Rectal smooth muscle tissue (tissue), 1 donor: ENCODE measurements at regions not wholly inside any gene's neighbourhood (a gene's known extent, or its start where the extent isn't known, plus 50 kb on each side); places are given as distances from the start of the nearest gene placed in this dataset.

Experiments used
- H3K27ac ChIP-seq: one replicate; pipeline ENCODE4 v1.7.0; 2013; ENCODE audit warnings: low read depth, low read length, inconsistent platforms
- H3K27me3 ChIP-seq: one replicate; pipeline ENCODE4 v1.7.0; 2013; ENCODE audit warnings: low read length; ENCODE audit not compliant: control insufficient read depth, insufficient read depth
- H3K36me3 ChIP-seq: one replicate; pipeline ENCODE4 v1.7.0; 2013; ENCODE audit warnings: low read length; ENCODE audit not compliant: control insufficient read depth, insufficient read depth
- H3K4me1 ChIP-seq: one replicate; pipeline ENCODE4 v1.7.0; 2013; ENCODE audit warnings: low read length; ENCODE audit not compliant: control insufficient read depth, insufficient read depth
- H3K4me3 ChIP-seq: one replicate; pipeline ENCODE4 v1.7.0; 2013; ENCODE audit warnings: low read length
- H3K9ac ChIP-seq: one replicate; pipeline ENCODE4 v1.7.0; 2013; ENCODE audit warnings: low read length

- H3K27ac ChIP-seq = no peak overlapping the region
- H3K27me3 ChIP-seq = no peaks in the 10 kb centered on the region
- no peak overlapping the region for H3K9ac ChIP-seq
- no peaks in the 10 kb centered on the region for H3K4me1 ChIP-seq
- no peaks in the 10 kb centered on the region for H3K36me3 ChIP-seq
- no peak overlapping the region for H3K4me3 ChIP-seq
Observed at GRCh38 chr2:215742021-215742420, 271.3 kb downstream of the MREG start.

GRCh38 chr2:215740071-215740470, 273.3 kb downstream of the MREG start:
- Histone ChIP-seq H3K9ac (no peak overlapping the region), H3K27ac (no peak overlapping the region), H3K27me3 (no peaks in the 10 kb centered on the region), H3K4me3 (no peak overlapping the region), H3K4me1 (no peaks in the 10 kb centered on the region), H3K36me3 (no peaks in the 10 kb centered on the region)

- Histone ChIP-seq H3K27ac (no peak overlapping the region), H3K27me3 (no peaks in the 10 kb centered on the region), H3K36me3 (no peaks in the 10 kb centered on the region), H3K4me3 (no peak overlapping the region), H3K9ac (no peak overlapping the region), H3K4me1 (no peaks in the 10 kb centered on the region)
Observed at GRCh38 chr2:215738351-215738750, 275.0 kb downstream of the MREG start.

- Histone ChIP-seq H3K4me1 (no peaks in the 10 kb centered on the region), H3K36me3 (no peaks in the 10 kb centered on the region), H3K9ac (no peak overlapping the region), H3K27ac (no peak overlapping the region), H3K27me3 (no peaks in the 10 kb centered on the region), H3K4me3 (no peak overlapping the region)
Observed at GRCh38 chr2:215737477-215737876, 275.9 kb downstream of the MREG start.

GRCh38 chr2:215736653-215737290, 276.6 kb downstream of the MREG start:
- Histone ChIP-seq H3K9ac (no peak overlapping the region), H3K4me3 (no peak overlapping the region), H3K27ac (no peak overlapping the region), H3K4me1 (no peaks in the 10 kb centered on the region), H3K27me3 (no peaks in the 10 kb centered on the region), H3K36me3 (no peaks in the 10 kb centered on the region)

- Histone ChIP-seq H3K36me3 (no peaks in the 10 kb centered on the region), H3K27me3 (no peaks in the 10 kb centered on the region), H3K4me3 (no peak overlapping the region), H3K27ac (no peak overlapping the region), H3K4me1 (no peaks in the 10 kb centered on the region), H3K9ac (no peak overlapping the region)
Observed at GRCh38 chr2:215731108-215731658, 282.2 kb downstream of the MREG start.

- Histone ChIP-seq H3K4me3 (no peak overlapping the region), H3K9ac (no peak overlapping the region), H3K4me1 (no peaks in the 10 kb centered on the region), H3K27me3 (no peaks in the 10 kb centered on the region), H3K27ac (no peak overlapping the region), H3K36me3 (no peaks in the 10 kb centered on the region)
Observed at GRCh38 chr2:215729985-215730620, 283.2 kb downstream of the MREG start.

- H3K27ac ChIP-seq = no peak overlapping the region
- no peaks in the 10 kb centered on the region for H3K4me1 ChIP-seq
- no peak overlapping the region for H3K4me3 ChIP-seq
- no peaks in the 10 kb centered on the region for H3K36me3 ChIP-seq
- no peak overlapping the region for H3K9ac ChIP-seq
- H3K27me3 ChIP-seq = no peaks in the 10 kb centered on the region
Observed at GRCh38 chr2:215728504-215729065, 284.8 kb downstream of the MREG start.

- Histone ChIP-seq H3K9ac (no peak overlapping the region), H3K4me1 (peaks cover 5% of the 10 kb centered on the region), H3K27ac (no peak overlapping the region), H3K36me3 (no peaks in the 10 kb centered on the region), H3K27me3 (no peaks in the 10 kb centered on the region), H3K4me3 (no peak overlapping the region)
Observed at GRCh38 chr2:215727507-215728503, 285.5 kb downstream of the MREG start.

- no peak overlapping the region for H3K9ac ChIP-seq
- no peaks in the 10 kb centered on the region for H3K36me3 ChIP-seq
- H3K4me1 ChIP-seq = peaks cover 9% of the 10 kb centered on the region
- no peak overlapping the region for H3K27ac ChIP-seq
- no peaks in the 10 kb centered on the region for H3K27me3 ChIP-seq
- no peak overlapping the region for H3K4me3 ChIP-seq
Observed at GRCh38 chr2:215726070-215726469, 287.3 kb downstream of the MREG start.

GRCh38 chr2:215724146-215724545, 288.3 kb upstream of the FN1 start:
- H3K27ac ChIP-seq = no peak overlapping the region
- peaks cover 9% of the 10 kb centered on the region for H3K4me1 ChIP-seq
- H3K36me3 ChIP-seq = no peaks in the 10 kb centered on the region
- no peaks in the 10 kb centered on the region for H3K27me3 ChIP-seq
- H3K4me3 ChIP-seq = no peak overlapping the region
- no peak overlapping the region for H3K9ac ChIP-seq

- H3K9ac ChIP-seq = no peak overlapping the region
- no peak overlapping the region for H3K4me3 ChIP-seq
- H3K27me3 ChIP-seq = no peaks in the 10 kb centered on the region
- H3K27ac ChIP-seq = peak overlapping the region; percentile 68
- no peaks in the 10 kb centered on the region for H3K36me3 ChIP-seq
- peaks cover 13% of the 10 kb centered on the region for H3K4me1 ChIP-seq
Observed at GRCh38 chr2:215723631-215724011, 287.8 kb upstream of the FN1 start.
